Transverse colon (tissue), 4 donors: ENCODE measurements at regions not wholly inside any gene's neighbourhood (a gene's known extent, or its start where the extent isn't known, plus 50 kb on each side); places are given as distances from the start of the nearest gene placed in this dataset.
A peak's percentile ranks its signal among the peaks of the same experiment; 100 is the strongest.

ENCODE experiments used
- DNase-seq: peaks from one replicate; pipeline ENCODE4 v3.0.0-alpha.2; 2019
- H3K27ac ChIP-seq, 4 donors: fragments of 200-600 bp; sonication (generic); 2 replicates each; pipeline ENCODE4 v1.5.1; 2016 to 2018; ENCODE audit warnings: inconsistent platforms in 4 of 4
- H3K27me3 ChIP-seq: fragments of 200-600 bp; sonication (generic); 2 replicates; pipeline ENCODE4 v1.5.1; 2017; ENCODE audit warnings: inconsistent platforms
- H3K36me3 ChIP-seq, 4 donors: fragments of 200-600 bp; sonication (generic); 2 replicates each; pipeline ENCODE4 v1.5.1; 2017 to 2019; ENCODE audit warnings: inconsistent platforms in 4 of 4
- H3K4me1 ChIP-seq, 4 donors: fragments of 200-600 bp; sonication (generic); 2 replicates each; pipeline ENCODE4 v1.5.1; 2017 to 2020; ENCODE audit warnings: inconsistent platforms in 4 of 4
- H3K4me3 ChIP-seq, 4 donors: fragments of 200-600 bp; sonication (generic); 1 replicate in 1 of 4; 2 replicates in 3 of 4; pipeline versions ENCODE4 v1.5.1 to v1.6.1; 2017 to 2019; ENCODE audit warnings: inconsistent platforms in 4 of 4
- H3K9me3 ChIP-seq, 2 donors: fragments of 200-600 bp; sonication (generic); 2 replicates each; pipeline ENCODE4 v1.5.1; 2017 to 2019; ENCODE audit warnings: inconsistent platforms in 2 of 2
- CTCF ChIP-seq, 5 experiments: fragments of 200-600 bp in 3 of 5; fragments of 450-650 bp in 2 of 5; sonication (generic) in 3 of 5; IDR thresholded peaks; 1 replicate in 2 of 5; 2 replicates in 3 of 5; pipeline ENCODE4 v1.5.1; 2016 to 2017; ENCODE audit warnings: antibody characterized with exemption in 5 of 5, inconsistent platforms in 3 of 5, mild to moderate bottlenecking in 2 of 5, moderate library complexity in 1 of 5
- EP300 ChIP-seq: sonication (generic); formaldehyde crosslinking; IDR thresholded peaks from one replicate; pipeline ENCODE4 v1.6.1; 2017; ENCODE audit warnings: antibody characterized with exemption, low read depth
- POLR2A ChIP-seq: fragments of 450-650 bp; IDR thresholded peaks from one replicate; pipeline ENCODE4 v1.6.1; 2016; ENCODE audit warnings: antibody characterized with exemption, mild to moderate bottlenecking, moderate library complexity
- POLR2AphosphoS5 ChIP-seq, 3 donors: sonication (generic); formaldehyde crosslinking; IDR thresholded peaks; one replicate each; pipeline ENCODE4 v1.6.1; 2016; ENCODE audit warnings: antibody characterized with exemption in 3 of 3
- WGBS, 2 donors: methylation state at CpG; one replicate each; pipeline ENCODE4 v1.1.5; 2018; ENCODE audit warnings: low coverage in 1 of 2; 5-methylcytosine and 5-hydroxymethylcytosine counted together
- in situ Hi-C, 4 donors: fragments of 200-750 bp; cut with MboI; loops; one replicate each; pipeline versions ENCODE4 v1.15.0 to v1.15.1; 2017; ENCODE audit warnings: low sequenced_read_pairs in 3 of 4, low pct_ligation_motif_present in 1 of 4, low pct_unique_long_range_greater_than_20kb in 1 of 4
- intact Hi-C: fragments of 100-400 bp; cut with DNase I; formaldehyde crosslinking; loops from one replicate; pipeline ENCODE4 v1.15.1; 2023; ENCODE audit warnings: low total_unique reads

- H3K36me3 ChIP-seq: no peaks in the 10 kb centered on the region
- 49% methylated on average over 3 of the region's 3 CpGs; no CpG with 5 or more reads in 1 of the 2 donors for WGBS, 2 donors
- no peaks in the 10 kb centered on the region for H3K9me3 ChIP-seq
- TF ChIP-seq CTCF (IDR thresholded peaks at IDR 0.05): no peak
- no peak for TF ChIP-seq POLR2AphosphoS5 (IDR thresholded peaks at IDR 0.05)
- TF ChIP-seq POLR2A: no peak
- TF ChIP-seq EP300: no peak
- no peaks in the 10 kb centered on the region for H3K27me3 ChIP-seq
- in situ Hi-C loops (no loop called here), intact Hi-C loops (no loop called here)
- H3K4me1 ChIP-seq: no peaks in the 10 kb centered on the region
- no peak overlapping the region for H3K27ac ChIP-seq
- DNase-seq: no peak
- no peak overlapping the region for H3K4me3 ChIP-seq
Measured at GRCh38 chr1:30125821-30126170, 597.6 kb downstream of the MATN1 start.

- no peak overlapping the region for H3K27ac ChIP-seq
- in situ Hi-C loops: no loop called here
- H3K36me3 ChIP-seq: no peaks in the 10 kb centered on the region
- WGBS, 2 donors: 56 to 90% methylated on average over 2 to 6 of the region's 8 CpGs
- no peak for TF ChIP-seq POLR2AphosphoS5 (IDR thresholded peaks at IDR 0.05)
- no peak for TF ChIP-seq CTCF (IDR thresholded peaks at IDR 0.05)
- TF ChIP-seq POLR2A: no peak
- TF ChIP-seq EP300: no peak
- no peak for DNase-seq
- no peaks in the 10 kb centered on the region for H3K4me1 ChIP-seq
- H3K4me3 ChIP-seq: no peak overlapping the region
- intact Hi-C loops: no loop called here
- no peaks in the 10 kb centered on the region for H3K9me3 ChIP-seq
- H3K27me3 ChIP-seq: no peaks in the 10 kb centered on the region
Measured at GRCh38 chr1:30125021-30125820, 598.2 kb downstream of the MATN1 start.

- in situ Hi-C loops: loop anchor here in 1 of 4 donors (25.0 kb wide), 1 partner anchor 337 kb away; no protein-coding TSS in a partner anchor
- H3K36me3 ChIP-seq: no peaks in the 10 kb centered on the region
- WGBS, 2 donors: 46% methylated on average over 4 of the region's 4 CpGs; no CpG with 5 or more reads in 1 of the 2 donors
Measured at GRCh38 chr1:30123896-30124295, 599.5 kb downstream of the MATN1 start.

GRCh38 chr1:30123036-30123435 lies 600.3 kb downstream of the MATN1 start:
- H3K27me3 ChIP-seq: no peaks in the 10 kb centered on the region
- no peaks in the 10 kb centered on the region for H3K9me3 ChIP-seq
- H3K27ac ChIP-seq: no peak overlapping the region
- no peaks in the 10 kb centered on the region for H3K36me3 ChIP-seq
- no peak for DNase-seq
- intact Hi-C loops: no loop called here
- no peak for TF ChIP-seq EP300
- no peak for TF ChIP-seq CTCF (IDR thresholded peaks at IDR 0.05)
- TF ChIP-seq POLR2A: no peak
- no peak for TF ChIP-seq POLR2AphosphoS5 (IDR thresholded peaks at IDR 0.05)
- no peaks in the 10 kb centered on the region for H3K4me1 ChIP-seq
- in situ Hi-C loops: loop anchor here in 1 of 4 donors (25.0 kb wide), 1 partner anchor 336 kb away; no protein-coding TSS in a partner anchor
- H3K4me3 ChIP-seq: no peak overlapping the region

More at GRCh38 chr1:30123896-30124295, 599.5 kb downstream of the MATN1 start:
- Histone ChIP-seq H3K27me3 (no peaks in the 10 kb centered on the region), H3K27ac (no peak overlapping the region), H3K4me1 (no peaks in the 10 kb centered on the region), H3K9me3 (no peaks in the 10 kb centered on the region), H3K4me3 (no peak overlapping the region)
- no peak for TF ChIP-seq POLR2AphosphoS5 (IDR thresholded peaks at IDR 0.05)
- no peak for TF ChIP-seq POLR2A
- TF ChIP-seq CTCF (IDR thresholded peaks at IDR 0.05): no peak
- TF ChIP-seq EP300: no peak
- intact Hi-C loops: no loop called here
- peak; percentile 10 for DNase-seq
